ENCODE measurements at regions not wholly inside any gene's neighbourhood (a gene's known extent, or its start where the extent isn't known, plus 50 kb on each side); places are given as distances from the start of the nearest gene placed in this dataset.

DNA sequence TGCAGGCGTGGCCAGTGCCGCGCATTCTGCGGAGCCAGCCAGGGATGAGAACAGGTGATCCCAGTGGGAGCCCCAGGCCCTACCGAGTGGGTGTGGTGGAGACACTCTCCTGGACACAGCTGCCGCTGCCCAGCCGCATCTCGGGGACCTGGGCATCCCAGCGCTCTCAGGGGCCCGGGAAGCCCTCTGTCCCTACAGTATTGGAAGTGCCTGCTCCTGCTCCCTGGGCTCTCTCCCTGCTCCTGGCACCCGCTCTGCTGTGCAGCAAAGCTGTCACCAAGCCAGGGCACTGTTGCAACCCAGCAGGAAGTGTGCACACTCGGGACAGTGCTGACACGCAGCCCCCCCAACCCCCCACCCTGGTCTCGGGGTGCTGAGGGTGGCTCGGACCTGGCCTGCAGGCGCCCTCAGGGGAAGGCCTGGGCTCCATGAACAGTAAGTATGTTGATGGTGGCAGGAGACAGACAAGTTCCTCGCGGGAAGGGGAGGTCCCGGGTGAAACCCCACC lies 1177.4 kb upstream of the GBE1 start:
- DNase-seq = no peak

DNA sequence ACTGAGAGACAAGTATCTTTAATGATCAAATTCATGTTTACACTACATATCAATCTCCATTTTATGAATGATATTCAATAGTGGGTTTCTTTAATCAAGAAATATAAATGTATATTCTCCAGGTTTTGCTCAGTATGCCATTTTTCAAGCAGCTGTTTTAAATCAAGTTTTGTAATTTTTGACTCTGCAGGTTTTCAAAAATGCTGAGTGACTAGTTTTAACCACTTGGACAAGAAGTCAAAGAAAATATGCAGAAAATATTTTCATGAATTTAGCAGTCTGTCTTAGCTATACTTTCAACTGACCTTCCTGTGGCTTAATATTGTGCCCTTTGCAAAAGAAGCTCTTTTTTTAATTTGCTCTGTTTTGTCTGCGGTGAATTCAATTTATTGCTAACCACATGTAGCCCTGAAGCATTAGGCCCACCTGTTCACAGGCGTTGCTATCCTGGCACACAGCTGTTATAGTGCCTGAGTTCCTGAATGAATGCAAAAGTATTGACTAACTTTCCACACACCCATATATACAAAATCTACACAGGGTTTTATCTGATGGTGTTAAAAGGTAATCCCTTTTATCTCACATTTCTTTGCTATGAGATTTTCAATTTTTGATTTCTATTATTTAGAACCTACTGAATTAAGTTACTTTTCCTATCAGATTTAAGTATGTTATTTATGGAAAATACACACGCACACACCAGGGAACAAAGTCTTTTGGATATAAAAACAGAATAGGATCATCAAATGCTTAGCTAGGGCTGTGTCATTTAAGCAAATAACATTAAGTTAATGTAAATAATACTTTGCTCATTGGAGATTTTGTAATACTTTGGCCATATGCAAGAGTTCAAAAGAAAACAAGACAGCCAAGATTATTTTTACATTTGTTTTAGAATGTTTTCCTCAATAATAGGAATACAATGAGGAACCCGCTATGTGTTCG lies 1166.1 kb upstream of the GBE1 start:
- no peak for DNase-seq

DNA sequence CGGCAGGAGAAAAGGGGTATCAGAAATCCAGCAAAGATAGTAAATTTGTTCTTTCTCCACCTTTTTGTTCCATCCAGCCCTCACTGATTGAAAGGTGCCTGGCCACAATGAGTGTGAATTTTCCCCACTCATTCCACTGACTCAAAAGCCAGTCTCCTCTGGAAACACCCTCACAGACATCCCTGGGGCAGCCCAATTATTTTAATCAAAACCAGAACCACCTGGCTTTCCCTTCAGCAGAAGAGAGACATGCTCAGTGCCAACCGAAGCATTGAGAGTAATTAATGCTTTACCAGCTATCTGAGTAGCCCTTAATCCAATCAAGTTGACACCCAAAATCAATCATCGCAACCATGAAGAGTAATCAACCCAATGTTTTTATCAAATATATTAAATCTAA lies 1129.6 kb upstream of the GBE1 start:
- no peak for DNase-seq

DNA sequence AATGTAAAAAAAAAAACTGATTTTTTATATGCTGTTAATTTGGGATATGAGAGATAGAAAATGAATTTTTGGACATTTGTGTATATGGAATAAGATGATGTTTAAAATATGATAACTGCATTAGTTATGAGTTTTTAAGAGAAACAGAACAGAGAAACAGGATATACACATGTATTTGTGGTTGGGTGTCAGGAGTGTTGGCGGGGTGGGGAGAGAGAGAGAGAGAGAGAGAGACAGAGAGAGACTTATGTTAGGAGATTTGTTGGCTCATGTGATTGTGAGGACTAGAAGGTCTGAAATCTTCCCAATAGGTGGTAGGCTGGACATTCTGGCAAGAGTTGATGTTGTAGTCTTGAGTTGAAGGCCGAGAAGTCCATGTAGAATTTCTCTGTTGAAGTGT lies 1121.6 kb upstream of the GBE1 start:
- DNase-seq = no peak

DNA sequence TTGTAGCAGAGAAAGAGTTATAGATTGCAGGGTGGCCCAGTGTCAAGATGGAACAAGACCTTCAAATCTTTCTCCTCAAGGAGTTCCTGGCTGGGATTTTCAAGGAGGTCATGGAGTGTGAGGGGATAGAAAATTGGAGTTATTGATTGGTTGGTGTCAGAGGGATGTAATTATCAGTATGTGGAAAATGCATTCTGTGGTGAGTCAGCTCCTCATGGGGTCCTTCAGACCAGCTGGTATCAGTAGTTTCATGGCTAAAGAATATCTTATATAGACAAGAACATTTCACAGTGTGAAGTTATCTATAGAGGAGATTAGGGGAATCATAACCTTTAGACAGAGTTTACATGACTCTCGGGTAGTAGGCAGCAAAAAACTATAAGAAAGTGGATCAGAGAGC lies 1114.0 kb upstream of the GBE1 start:
- no peak for DNase-seq

DNA sequence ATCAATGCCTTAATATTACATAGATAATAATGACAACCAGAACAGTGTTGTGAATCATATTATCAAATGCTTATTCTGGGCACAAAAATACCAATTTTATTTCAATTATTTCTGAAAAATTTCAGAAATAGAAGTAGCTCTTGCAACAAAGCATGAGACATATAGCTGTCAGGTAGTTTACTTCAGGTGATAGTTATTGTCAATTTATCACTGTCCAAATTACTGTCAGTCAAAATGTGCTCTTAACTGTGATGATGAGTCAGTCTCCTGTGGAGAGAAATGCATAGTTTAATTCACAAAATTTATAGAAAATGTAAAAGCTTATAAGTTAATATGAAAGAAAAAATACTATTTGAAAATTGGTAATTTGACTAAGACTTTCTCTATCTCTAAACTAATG lies 1078.4 kb upstream of the GBE1 start:
- no peak for DNase-seq

DNA sequence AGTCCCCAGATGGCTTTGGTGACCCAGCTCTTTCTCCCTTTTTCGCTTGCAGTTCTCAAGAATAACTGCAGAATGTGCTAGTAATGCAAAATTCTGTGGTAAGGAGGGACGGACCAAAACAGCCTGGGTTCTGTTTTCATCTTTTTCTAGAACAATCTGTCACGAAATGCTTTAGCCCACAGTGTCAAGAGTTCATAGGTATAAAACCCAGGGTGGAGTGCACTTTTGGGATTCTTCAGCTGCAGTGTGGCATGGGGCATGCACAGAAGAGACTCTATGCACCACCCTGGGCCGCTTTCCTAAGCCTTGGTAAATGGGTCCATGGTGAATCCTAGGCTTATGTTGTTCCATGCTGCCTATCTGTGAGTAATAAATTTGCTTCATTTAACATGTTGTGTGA lies 1072.7 kb upstream of the GBE1 start:
- DNase-seq = no peak

DNA sequence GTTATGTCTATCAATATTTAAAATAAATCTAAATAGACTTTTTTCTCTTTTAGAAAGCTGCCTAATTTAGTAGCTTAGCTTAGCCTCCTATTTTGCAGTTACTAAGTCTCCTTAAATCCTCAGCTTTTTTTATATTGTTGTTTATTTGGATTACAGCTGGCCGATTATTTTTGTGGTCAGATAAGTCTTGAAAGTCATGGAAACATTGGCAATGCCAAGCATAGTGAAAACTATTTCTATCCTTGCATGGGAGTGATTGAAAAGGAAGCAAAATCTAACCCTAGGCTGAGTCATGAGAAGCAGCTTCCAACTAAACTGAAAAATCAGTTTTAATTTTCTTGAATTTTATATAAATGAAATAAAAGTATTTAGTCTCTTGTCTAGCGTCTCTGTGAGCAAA lies 1063.0 kb upstream of the GBE1 start:
- no peak for DNase-seq

DNA sequence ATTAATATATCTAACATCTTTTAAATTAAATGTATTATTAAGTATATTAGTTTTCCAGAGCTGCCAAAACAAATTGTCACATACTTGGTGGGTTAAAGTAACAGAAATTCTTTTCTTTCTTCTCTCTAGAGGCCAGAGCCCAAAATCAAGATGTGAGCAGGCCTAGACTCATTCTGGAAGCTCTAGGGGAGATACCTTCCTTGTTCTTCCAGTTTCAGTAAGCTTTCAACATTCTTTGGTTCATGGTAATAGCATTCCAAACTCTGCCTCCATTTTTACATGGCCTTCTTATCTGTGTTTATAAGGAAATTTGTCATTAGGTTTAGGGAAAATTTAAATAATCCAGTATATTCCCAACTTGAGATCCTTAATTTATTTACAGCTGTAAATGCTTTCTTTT lies 1054.6 kb upstream of the GBE1 start:
- no peak for DNase-seq

DNA sequence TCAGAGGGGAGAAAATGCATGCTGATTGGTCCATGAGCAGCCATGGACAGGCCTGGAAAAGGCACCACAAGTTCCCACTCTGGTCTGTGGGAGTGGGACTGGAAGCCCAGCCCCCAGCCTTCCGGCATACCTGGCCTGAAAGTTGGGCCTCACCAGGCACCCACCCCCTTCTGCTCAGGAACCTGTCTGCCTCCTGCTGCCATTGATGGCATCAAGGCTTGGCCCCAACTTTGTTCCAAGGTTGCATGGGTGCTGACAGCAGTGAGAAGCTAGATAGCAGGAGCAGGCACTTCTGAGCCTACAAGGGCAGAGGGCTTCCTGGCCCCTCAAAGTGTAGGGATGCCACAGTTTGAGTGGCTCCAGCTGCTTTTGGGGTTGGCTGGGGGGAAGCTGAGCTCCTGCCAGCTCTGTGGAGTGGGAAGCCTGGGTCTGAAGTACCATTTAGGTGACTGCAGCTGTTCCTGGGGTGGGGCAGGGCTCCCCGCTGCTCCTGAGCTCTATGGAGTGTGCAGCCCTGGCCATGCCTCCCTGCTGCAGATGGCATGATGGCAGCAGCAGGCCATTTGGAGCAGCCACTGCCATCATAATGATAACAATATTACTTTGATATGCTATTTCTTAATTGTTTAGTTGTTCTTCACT lies 1054.1 kb upstream of the GBE1 start:
- DNase-seq = no peak

DNA sequence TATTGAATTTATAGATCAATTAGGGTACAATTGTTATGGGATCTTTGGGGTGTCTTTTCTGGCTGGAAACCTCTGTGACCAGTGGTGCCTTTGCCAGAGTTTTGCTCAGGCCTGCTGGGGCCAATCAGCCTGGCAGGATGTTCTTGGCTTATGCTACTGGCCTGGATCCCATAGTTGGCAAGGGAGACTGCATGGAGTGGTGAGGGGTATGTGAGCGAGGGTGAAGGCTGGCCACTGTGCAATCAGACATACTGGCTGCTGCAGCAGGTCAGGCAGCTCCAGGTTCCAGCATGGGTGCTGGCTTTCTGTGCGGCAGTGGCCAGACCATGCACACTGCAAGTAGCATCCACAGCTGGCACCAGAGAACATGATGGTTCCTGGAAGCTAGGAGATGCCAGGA lies 1053.2 kb upstream of the GBE1 start:
- DNase-seq = no peak

DNA sequence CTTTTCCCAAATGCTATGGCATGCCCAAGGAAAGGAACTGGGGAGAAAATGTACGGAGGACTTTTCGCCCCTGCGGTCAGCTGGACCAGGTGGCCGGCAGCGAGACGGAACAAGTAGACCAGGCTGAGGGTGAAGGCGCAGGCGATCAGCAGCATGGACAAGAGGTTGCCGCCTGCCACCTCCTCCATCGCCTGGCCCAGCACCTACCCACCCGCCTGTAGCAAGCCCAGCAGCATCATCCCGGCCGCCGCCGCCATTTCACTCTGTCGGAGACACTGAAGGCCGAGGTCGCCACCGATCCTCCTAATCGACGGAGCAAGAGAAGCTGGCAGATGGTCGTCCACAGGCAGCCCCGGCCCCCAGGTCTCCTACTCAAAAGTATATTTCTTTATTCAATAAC lies 1046.3 kb upstream of the GBE1 start:
- DNase-seq = no peak

DNA sequence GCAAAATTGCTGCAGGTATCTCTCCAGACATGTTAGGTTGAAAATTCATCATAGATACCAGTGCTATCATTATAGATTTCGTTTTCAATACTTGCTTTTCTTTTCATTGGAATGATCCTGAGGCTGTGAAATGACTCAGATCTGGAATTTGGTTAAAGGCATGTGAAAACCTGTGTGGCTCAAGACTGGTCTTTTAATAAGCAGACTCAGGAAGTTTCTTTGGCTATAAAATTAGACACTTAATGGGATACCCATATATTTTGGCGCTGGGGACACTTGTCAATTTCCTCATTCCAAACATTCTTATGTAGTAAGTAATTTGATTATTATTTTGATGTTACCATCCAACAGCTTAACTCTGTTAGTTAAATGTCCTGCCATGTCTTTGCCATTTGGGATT lies 1041.1 kb upstream of the GBE1 start:
- no peak for DNase-seq

DNA sequence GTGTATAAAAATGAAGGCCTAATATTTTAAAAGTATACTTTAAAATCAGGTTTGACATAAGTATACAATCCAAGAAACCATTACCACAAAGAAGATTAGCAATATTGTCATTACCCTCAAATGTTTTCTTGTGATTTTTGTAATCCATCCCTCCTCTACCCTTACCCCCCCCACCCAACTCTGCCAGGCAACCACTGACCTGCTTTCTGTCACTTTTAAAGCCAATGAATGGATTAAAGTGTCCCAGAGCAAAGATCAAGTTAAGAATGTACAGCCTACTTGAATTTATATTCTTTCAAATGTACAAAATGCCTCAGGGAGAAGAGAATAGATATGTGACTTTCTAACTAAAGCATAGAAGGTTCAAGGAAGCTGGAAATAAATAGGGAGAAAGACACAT lies 1038.8 kb upstream of the GBE1 start:
- no peak for DNase-seq

DNA sequence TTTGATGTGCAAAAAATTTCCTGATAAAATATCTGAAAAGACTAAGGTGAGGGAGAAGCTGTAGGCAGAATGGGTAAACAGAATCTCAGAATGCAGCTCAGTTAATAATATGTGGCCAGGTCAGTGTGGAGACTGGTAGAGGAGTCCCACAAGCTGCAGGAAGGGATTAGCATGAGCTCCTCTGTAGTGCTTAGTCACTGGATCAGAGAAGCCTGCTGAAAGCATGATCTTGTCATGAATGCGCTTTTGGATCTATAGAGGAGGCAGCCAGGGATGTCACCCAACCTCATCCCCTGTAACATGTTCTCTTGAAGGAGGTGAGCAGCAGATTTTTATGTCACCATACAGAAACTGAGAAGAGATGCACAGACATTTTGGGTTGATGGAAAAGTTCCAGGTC lies 1035.3 kb upstream of the GBE1 start:
- DNase-seq = no peak

DNA sequence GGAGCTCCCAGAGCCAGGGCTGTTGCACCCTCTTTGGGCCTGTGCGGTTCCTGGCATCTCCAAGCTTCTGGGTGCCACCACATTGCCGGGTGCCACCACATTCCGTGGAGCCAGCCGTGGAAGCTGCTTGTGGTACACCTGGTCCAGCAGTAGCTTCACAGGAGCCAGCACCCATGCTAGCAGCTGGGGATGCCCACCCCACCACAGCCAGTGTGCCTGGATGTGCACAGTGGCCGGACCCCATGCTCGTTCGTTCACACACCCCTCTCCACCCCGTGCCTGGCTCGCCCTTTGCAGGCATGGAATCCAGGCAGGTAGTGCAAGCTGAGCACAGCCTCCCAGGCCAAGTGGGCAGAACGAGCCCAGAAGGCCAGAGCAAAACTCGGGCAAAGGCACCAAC lies 1029.8 kb upstream of the GBE1 start:
- no peak for DNase-seq

DNA sequence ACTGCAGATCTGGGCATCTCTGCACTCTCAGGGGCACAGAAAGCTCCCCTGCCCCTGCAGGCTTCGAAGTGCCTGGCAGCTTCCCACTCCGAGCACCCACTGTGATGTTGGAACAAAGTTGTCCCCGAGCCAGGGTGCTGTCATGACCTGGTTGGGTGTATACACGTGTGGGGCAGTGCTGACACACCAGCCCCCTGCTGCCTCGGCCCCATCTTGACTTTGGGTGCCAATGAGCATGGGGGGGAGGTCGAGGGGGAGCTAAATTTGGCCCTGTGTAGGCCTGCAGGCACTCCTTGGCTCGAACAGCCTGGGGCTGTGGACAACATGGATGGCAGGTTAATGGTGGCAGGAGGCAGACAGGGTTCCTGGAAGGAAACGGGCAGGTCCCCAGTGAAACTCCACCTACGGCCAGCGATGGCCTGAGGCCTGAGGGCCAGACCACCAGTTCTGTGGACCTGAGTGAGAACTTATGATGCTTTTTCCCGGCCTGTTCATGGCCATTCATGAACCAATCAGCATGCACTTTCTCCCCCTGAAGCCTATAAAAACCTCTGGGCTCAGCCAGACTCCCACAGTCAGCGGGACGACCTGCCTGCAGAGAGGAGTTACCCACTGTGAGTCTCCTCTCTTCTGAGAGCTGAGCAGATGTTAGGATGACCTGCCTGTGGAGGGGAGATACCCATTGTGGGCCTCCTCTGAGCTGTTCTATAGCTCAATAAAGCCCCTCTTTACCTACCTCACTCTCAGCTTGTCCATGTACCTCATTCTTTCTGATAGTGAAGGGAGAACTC lies 1029.1 kb upstream of the GBE1 start:
- no peak for DNase-seq

DNA sequence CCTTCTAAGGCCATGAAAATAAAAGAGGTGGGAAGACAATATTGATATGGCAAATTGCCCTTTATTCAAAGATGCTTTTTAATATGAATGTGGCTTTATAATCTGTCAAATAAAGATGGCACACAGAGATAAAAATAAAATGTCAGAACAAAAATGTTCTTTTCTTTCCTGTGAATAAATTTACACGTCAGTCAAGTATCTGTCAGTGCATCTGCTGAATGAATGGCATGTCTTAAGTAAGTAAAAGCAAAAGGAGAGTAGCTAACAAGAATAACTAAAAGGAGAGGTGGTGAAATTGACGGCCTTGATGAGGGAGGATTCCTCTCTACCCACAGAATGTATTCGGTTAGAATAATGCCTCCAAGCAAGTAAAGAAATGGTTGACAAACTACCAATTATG lies 1021.7 kb upstream of the GBE1 start:
- no peak for DNase-seq

DNA sequence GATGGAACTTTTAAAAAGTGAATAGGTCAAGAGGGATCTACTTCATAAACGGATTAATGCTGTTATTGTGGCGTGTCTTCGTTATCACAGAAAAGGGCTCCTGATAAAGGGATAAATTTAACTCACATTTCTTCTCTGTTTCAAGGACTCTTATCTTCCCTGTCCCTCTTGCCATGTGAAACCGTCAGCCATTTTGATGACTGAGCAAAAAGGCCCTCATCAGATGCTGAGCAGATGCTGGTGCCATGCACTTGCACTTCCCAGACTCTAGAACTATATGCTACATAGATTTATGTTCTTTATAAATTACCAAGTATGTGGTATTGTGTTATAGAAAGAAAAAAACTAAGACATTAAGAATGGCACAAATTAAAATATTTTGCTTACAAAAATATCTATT lies 1011.8 kb upstream of the GBE1 start:
- DNase-seq = no peak

DNA sequence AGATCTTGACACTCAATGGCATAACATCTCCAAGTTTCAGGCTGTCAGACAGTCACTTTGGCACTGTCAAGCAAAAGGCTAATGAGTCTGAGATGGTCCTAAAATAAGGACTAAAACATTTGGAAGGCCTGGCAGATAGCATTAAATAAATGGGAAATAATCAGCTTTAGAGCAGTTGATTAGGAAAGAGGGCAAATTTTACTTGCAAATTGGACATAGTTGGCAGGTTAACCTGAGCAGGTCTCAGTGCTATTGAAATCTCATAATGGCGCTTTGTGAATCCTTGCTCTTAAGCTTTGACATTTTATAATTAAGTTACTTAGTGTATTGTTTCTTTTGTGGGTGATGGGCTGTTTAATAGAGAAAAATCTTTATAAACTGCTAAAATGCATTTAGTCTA lies 1003.1 kb upstream of the GBE1 start:
- no peak for DNase-seq

DNA sequence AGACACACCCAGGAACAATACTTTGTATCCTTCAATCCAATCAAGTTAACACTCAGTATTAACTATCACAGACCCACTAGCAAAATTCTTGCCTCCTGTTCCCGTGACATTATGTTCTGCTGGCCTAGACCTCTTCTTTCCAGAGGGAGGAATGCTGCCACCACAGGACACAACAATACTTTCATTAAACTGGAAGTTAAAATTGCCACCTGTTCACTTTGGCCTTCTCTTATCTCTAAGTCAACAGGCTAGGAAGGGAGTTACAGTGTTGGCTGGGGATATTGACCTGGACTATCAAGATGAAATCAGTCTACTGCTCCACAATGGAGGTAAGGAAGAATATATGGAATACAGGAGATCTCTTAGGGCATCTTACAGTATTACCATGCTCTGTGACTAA lies 1000.4 kb upstream of the GBE1 start:
- DNase-seq = no peak

DNA sequence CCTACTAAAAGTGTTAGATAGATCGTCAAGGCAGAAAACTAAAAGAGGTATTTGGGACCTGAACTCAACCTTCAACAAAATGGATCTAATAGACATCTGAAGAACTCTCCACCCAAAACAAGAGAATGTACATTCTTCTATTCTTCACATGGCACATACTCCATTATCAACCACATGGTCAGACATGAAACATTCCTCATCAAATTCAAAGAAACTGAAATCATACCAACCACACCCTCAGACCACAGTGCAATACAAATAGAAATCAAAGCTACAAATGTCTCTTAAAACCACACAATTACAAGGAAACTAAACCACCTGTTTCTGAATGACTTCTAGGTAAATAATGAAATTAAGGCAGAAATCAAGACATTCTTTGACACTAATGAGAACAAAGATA lies 984.1 kb upstream of the GBE1 start:
- DNase-seq = no peak

DNA sequence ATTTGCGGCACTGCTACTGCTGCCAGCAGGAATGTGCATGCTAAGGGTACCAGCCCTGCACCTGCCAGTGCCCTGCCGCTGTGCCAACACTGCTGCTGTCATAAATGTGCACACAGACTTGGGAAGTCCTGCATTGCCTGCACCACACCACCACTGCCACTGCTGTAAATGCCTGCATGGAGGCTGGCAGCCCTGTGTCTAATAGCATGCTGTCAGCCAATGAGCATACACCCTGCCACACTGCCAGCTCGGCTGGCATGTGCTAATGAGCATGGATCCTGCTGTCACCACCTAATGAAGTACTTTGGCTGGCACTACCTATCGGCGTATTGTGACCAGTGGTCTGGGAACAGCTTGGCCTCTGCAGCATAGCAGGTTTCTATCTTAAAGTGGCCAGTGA lies 981.8 kb upstream of the GBE1 start:
- no peak for DNase-seq

DNA sequence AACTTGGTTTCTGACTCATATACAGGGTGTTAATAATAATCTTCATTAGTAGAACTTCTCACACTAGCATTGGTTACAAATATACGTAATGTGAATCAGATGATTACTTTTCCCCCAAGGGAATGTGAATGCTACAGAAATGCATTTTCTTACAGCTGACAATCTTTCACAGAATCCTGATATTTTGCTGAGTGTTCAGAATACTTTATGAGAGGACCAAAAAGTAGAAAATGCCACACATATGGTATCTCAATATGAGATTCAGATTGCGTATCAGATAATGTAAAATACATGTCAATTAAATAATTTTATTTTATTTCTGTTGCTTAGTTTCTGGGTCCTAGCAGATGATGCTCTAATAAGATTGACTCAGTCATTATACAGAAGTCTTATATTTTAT lies 979.9 kb upstream of the GBE1 start:
- no peak for DNase-seq

Measured in CD4-positive, alpha-beta T cell treated with Interleukin-15 for 1 hour (primary cell).